GM18867 (cell line): ENCODE measurements at regions not wholly inside any gene's neighbourhood (a gene's known extent, or its start where the extent isn't known, plus 50 kb on each side); places are given as distances from the start of the nearest gene placed in this dataset.

Experiments used
- ATAC-seq: cut with Tn5 transposase; IDR thresholded peaks from one replicate; pipeline ENCODE4 v1.9.1; 2021; ENCODE audit warnings: mild to moderate bottlenecking, moderate library complexity; ENCODE audit not compliant: unreplicated experiment

- ATAC-seq, result no peak
Observed at GRCh38 chr20:24111858-24112257, 123.3 kb upstream of the GGTLC1 start.

DNA sequence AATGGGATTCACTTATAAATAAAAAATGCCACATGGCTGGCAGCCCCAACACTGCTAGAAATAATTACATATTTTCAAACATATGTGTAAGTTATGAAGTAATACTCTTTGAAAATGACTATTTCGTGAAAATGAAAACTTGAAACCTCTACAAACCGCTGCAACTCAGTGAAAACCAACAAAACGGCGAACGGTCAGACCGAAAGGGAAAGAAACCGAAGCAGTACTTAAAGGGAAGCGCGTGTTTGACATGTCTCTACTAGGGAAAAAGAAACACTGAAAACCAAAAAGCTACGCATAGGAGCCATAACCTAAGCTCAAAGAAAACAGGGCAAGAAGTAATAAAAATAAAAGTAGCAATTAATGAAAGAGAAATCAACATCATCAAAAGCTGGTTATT, 121.0 kb upstream of the GGTLC1 start:
- peak; percentile 85 for ATAC-seq

DNA sequence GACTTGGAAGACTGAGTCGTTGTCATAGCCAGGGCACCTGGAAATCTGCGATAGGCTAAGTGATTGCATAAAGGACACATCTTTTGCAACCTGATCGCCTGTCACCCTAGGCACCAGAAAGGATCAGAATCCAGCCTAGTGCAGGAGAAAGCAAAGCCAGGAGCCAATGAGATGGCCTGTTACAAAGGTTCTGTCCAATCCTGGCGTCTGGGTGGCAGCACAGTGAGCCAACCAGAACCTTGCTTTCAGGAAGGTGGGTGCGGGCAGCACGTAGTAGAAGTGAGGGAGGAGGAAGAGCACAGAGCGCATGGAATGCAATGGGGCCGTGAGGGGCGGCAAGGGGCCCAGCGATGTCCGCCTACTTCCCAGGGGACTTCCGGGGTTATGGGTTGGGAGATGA, 120.4 kb upstream of the GGTLC1 start:
- ATAC-seq, result peak; percentile 58

DNA sequence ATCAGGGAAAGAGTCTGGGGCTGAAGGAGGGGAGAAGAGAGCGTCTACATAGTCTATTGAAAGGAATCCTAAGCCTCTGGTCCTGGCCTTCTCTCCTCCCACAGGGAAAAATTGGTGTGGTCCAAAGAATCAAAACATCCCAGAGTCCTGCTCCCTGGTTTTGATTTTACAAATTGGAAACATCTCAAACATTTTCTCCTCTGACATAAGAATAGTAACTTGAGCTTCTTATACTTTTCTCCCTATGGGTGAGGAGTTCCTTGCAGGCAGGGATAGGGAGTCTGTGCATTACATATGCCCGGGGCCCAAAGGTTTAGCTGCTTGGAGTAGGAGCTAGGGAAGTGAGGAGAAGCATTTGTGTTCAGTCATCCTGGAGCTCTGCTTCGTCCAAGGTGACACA, 120.0 kb upstream of the GGTLC1 start:
- no peak for ATAC-seq

GRCh38 chr20:24106801-24107445, 118.3 kb upstream of the GGTLC1 start:
- ATAC-seq, result no peak

GRCh38 chr20:24106150-24106800, 117.7 kb upstream of the GGTLC1 start:
- no peak for ATAC-seq

DNA sequence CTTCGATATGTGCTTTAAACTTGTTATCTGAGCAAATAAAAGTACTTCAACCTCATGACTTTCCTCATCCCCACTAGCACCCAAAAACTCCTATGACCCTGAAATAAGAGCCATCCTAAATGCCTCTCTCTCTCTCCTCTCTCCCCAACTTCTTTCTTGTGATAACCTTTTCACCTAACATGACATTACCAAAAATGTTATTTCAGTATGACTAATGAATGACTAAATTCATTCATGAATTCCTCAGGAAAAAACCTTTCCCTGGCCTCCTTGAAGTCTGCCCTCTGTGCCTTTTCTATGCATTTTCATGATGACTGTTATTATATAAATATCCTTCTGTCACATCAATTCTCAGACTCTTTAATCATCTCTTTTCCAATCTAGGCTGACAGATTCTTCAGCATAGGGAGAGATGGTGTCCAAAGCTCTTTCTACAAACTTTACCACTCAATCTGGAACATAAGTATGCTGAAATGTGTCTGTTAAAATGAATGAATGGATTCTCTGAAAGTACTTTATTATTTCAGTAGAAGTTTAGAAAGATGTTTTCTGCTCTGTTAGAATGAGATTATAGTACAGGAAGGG, 114.3 kb upstream of the GGTLC1 start:
- ATAC-seq, result no peak

GRCh38 chr20:24102290-24102689, 113.7 kb upstream of the GGTLC1 start:
- ATAC-seq, result peak; percentile 67

DNA sequence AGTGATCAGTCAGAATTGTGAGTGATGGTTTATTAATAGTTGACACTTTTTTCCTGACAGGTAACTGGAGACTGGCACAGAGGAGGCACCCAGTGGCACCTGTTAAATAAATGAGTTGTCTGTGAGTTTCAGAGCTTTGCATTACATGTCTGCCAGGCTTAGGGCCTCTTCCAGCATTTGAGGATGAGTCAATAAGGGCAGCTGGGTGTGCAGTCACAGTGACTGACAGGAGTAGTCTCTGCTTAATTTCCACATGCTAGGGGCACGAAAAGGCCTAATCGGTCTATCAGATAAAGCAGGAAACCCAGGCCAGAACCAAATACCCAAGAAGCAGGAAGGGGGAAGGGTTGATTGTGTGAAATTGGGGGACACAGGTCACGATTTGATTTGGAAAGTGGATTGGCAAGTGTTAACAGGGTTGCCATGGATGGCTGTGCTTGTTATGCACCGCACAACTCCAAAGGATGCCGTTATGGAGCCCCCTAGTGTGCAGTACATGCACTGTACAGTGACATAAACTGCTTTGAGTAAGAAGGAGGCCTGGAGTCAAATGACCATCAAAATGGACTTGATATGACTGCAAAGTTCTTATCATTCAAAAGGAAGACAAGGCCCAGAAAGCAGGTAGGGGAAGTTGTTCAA, 111.9 kb upstream of the GGTLC1 start:
- ATAC-seq, result peak; percentile 92

DNA sequence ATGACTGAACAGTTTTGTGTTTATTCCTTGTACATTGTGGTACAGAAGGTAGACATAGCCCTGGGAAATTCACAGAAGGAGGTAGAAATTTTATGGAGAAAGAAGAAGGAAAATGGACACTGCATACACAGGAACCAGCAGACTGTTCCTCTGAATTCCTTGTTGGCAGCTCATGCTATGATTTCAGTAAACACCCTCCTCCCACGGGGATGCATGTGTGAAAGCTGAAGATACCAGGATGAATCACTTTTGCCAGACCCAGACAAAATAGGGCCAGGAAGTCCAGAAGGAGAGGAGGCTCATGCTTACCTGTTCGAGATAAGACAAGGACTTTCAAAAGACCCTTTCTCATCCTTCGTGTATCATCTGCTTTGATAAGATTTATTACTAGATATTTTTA, 110.3 kb upstream of the GGTLC1 start:
- ATAC-seq, result no peak

DNA sequence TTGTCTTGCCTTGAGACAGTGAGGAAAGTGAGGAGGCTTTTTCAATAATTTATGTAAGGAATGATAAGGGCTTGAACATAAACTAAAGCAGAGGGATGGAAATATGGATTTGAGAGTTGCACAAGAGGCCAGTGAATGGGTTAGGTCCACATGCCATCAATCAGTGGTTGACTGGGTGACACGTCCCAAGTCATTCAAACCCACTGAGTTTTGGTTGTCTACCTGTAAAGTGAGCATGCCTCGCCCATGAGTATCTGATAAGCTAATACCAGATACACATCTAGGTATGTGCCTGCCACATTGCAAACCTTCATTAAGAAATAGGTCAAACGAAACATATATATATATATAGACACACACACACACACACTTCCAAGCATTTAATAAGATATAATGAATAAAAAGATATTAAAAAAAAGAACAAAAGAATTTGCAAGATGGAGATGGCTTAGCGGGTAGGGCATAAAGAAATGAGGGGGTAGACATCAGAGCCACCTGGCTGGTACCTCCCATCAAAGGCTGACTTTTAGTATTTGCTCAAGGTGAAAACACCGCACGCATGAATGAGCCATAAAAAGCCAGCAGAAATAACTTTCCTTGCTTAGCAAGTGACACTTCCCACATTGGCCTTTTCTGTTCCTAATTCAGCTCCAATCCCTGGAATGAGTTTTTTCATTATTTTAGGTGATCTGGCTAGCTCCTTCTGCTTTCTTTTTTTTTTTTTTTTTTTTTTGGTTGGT, 109.1 kb upstream of the GGTLC1 start:
- no peak for ATAC-seq

DNA sequence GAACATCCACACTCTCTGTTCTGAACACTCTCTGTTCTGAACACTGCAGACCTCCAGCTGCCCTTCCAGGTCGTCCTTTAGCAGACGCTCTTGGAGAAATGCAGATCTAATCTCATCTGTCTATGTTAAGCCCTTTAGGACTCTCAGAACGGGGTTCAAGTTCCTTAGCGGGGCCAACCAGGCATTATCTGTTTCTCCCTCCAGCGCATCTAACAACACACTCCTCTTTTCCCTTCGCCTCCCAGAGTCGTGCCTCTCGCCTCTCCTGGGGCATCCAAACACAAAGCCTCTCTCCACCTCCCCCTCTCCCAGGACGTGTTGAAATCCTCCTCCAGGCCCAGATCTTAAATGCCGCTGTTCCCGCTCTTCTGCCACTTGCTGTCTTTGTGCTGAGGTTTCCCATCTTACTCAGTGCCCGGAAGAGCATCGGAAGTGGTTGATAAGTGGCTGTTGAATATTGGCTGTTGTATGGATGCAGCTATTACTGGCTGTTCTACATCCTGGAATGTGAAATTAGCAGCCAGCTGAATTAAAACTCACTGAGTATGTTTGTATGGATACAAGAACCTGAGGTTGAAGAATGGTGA, 108.4 kb upstream of the GGTLC1 start:
- no peak for ATAC-seq

DNA sequence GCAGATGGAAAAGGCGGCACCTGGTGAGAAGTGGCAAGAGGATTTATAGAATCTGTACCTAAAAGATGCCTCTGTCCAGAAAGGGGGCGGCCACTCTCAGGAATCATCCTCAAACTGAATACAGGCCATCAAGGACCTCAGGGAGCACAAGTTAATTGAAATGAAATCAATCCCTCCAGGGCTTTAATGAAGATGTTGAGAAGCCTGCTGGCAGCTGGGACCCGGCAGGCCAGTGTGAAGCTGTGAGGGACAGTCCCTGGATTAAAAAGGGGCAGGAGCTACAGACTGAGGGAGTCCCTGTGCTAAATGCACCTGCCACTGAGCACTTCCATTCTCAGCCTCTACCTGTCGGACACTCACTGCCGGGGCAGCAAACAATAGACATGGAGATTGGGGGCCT, 107.7 kb upstream of the GGTLC1 start:
- no peak for ATAC-seq

GRCh38 chr20:24095756-24096155, 107.2 kb upstream of the GGTLC1 start:
- ATAC-seq, result no peak

- ATAC-seq, result no peak
Observed at GRCh38 chr20:24095303-24095702, 106.7 kb upstream of the GGTLC1 start.

DNA sequence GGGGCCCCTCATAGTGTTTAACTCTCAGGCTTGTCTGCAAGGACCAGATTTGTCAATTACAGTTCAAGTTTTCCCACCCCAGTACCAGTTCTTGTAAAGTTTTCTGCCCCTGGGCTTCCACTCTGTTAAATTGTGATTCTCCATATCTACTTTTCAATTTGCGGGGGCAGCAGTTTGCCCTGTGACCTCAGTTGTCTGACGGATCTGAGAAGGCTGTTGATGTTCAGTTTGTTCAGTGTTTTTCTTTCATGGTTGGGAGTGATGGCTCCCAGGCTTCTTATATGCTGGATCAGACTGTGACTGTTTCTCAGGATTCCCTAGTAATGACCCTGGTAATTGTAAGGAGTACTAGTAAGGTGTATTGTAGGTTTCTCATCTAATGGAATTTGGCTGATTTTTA, 101.0 kb upstream of the GGTLC1 start:
- ATAC-seq, result no peak

DNA sequence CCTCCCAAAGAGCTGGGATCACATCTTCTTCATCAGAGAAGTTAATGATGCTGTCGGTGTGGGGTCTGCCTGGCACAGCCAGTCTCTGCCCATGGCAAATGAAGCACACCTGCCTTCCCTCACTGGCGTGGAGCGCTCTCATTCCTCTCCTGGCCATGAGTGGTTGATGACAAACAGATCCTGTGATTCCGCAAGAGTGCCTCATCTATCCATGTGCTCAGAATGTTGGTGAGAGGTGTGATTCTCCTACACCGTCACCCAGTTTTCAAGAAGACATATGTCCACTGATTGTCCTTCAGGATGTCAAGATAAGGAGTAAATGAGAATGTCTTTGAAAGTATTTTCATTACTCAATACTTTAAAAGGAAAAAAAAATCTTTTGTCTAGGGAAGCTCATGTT, 97.5 kb upstream of the GGTLC1 start:
- no peak for ATAC-seq

DNA sequence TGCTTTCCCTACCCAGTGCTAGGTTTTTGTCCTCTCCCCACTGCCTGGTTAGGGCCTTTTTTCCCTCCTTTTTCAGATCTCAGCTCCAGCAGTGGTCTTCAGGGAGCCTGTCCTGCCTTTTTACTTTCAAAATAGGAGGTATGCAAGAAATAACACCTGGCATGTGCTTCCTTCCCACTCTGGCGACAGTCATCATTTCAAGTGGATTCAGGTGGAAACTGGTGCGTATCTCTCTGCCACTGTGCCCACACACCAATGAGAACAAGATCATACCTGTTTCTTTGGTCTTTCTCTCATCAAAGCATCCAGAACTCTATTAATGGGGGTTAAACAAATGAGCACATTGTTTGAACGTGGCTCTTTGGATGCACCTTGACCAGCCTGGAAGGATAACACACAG, 95.7 kb upstream of the GGTLC1 start:
- no peak for ATAC-seq

- no peak for ATAC-seq
Observed at GRCh38 chr20:24081077-24081476, 92.5 kb upstream of the GGTLC1 start.

DNA sequence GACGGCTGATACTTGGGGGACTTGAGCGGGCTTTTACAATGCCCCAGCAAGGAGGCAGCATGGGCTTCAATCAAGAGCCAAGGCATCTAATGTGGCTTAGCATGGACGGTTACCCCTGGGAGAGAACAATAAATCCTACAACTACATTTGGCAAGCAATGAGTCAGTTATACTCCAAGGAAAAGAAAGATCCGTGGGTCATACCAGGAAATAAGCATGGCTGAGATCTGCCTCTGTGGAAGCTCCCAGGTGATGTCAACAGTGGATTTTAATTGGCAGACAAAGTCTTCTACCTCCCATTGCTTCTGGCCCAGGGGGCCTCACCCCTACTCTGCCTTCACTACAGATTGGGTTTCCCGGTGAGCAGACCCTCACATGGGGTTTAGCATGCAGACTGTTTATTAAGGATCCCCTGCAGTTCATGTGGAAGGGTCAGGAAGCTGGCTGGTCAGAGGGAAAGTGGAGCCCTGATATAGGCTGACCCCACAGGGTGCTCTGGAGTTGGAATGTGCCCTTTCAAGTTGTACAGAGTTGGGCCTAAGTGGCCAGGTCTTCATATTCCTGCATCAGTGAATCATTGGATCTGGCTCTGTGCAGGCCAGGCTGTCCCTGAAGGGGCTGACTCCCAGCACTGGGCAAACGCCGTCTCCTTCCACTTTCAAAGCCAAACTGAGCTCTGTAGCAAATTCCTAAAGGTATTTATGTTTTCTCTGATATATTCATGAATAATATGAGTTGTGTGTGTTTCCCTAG, 91.3 kb upstream of the GGTLC1 start:
- ATAC-seq, result no peak
